OCI-LY3 (cell line): ENCODE measurements at regions not wholly inside any gene's neighbourhood (a gene's known extent, or its start where the extent isn't known, plus 50 kb on each side); places are given as distances from the start of the nearest gene placed in this dataset.

Source experiments
- H2AFZ ChIP-seq: fragments of 200-600, 300-600 bp; shearing (Covaris generic); 2 replicates; pipeline ENCODE4 v1.6.0; 2014; ENCODE audit warnings: antibody characterized with exemption, low read depth, low read length
- H3K27ac ChIP-seq: fragments of 200-600, 300-600 bp; sonication (generic); 2 replicates; pipeline ENCODE4 v1.5.1; 2014; ENCODE audit warnings: mild to moderate bottlenecking, low read length, moderate library complexity, mixed read lengths
- H3K27me3 ChIP-seq: fragments of 200-600, 300-600 bp; sonication (generic); 2 replicates; pipeline ENCODE4 v1.6.1; 2014; ENCODE audit warnings: low read depth, low read length, mixed read lengths
- H3K36me3 ChIP-seq: fragments of 200-600, 300-600 bp; sonication (generic); replicated peaks from 2 replicates; pipeline ENCODE3; 2014; ENCODE audit warnings: low read depth, low read length, mixed read lengths
- H3K4me1 ChIP-seq: fragments of 300-600, 200-600 bp; sonication (generic); 2 replicates; pipeline ENCODE4 v1.6.1; 2014; ENCODE audit warnings: low read length, mixed read lengths
- H3K4me2 ChIP-seq: fragments of 200-600, 300-600 bp; sonication (generic); 2 replicates; pipeline ENCODE4 v1.6.1; 2014; ENCODE audit warnings: low read length, mixed read lengths
- H3K4me3 ChIP-seq: fragments of 300-600, 200-600 bp; sonication (generic); 2 replicates; pipeline ENCODE4 v1.5.1; 2014; ENCODE audit warnings: antibody characterized with exemption, mild to moderate bottlenecking, low read length, moderate library complexity
- H3K79me2 ChIP-seq: fragments of 300-600, 200-600 bp; shearing (Covaris generic); 2 replicates; pipeline ENCODE4 v1.6.1; 2014; ENCODE audit warnings: mild to moderate bottlenecking, low read length, mixed read lengths
- H3K9ac ChIP-seq: fragments of 300-600, 200-600 bp; shearing (Covaris generic); 2 replicates; pipeline ENCODE4 v1.6.0; 2014; ENCODE audit warnings: mild to moderate bottlenecking, low read length, moderate library complexity
- H3K9me3 ChIP-seq: fragments of 200-600, 300-600 bp; shearing (Covaris generic); 2 replicates; pipeline ENCODE4 v1.6.1; 2014; ENCODE audit warnings: low read length, mixed read lengths; ENCODE audit not compliant: insufficient read depth
- H4K20me1 ChIP-seq: fragments of 200-600, 300-600 bp; sonication (generic); 2 replicates; pipeline ENCODE4 v1.6.1; 2016; ENCODE audit warnings: low read length, mixed read lengths; ENCODE audit not compliant: insufficient read depth
- EZH2phosphoT487 ChIP-seq: fragments of 200-600 bp; shearing (Covaris generic); IDR thresholded peaks from 2 replicates; pipeline ENCODE4 v1.6.1; 2018; ENCODE audit warnings: antibody characterized with exemption, mixed run types, low read depth
- TF ChIP-seq, protein P1 (sequence below): fragments of 200-600, 300-600 bp; sonication (generic); IDR thresholded peaks from 2 replicates; pipeline ENCODE4 v1.5.1; 2014; ENCODE audit warnings: antibody characterized with exemption, low read length, low read depth

DNA sequence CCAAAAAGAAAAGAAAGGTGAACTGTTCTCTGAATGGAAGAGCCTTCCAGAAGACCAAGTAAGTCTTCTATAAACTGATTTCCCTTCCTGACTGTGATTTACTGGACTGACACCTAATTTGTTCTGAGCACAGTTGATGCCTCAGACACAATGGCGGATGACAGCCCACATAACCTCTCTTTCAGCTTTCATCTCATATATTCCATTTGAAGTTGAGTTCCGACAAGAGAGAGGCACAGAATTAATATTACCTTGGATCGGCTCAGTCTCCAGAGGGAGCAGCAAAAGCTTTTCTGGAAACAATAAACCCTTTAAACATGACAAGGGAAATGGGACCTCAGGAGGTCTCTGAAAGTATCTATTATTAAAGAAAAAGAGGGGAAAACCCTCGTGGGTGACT is 638.7 kb upstream of the SETBP1 start:
- H3K4me3 ChIP-seq: no peak overlapping the region
- H3K9me3 ChIP-seq: no peaks in the 10 kb centered on the region
- H3K79me2 ChIP-seq: no peaks in the 10 kb centered on the region
- H3K27ac ChIP-seq: no peak overlapping the region
- no peak overlapping the region for H3K4me2 ChIP-seq
- H3K27me3 ChIP-seq: no peaks in the 10 kb centered on the region
- no peaks in the 10 kb centered on the region for H4K20me1 ChIP-seq
- H2AFZ ChIP-seq: no peak overlapping the region
- H3K4me1 ChIP-seq: no peaks in the 10 kb centered on the region
- no peaks in the 10 kb centered on the region for H3K36me3 ChIP-seq
- TF ChIP-seq, protein P1, sequence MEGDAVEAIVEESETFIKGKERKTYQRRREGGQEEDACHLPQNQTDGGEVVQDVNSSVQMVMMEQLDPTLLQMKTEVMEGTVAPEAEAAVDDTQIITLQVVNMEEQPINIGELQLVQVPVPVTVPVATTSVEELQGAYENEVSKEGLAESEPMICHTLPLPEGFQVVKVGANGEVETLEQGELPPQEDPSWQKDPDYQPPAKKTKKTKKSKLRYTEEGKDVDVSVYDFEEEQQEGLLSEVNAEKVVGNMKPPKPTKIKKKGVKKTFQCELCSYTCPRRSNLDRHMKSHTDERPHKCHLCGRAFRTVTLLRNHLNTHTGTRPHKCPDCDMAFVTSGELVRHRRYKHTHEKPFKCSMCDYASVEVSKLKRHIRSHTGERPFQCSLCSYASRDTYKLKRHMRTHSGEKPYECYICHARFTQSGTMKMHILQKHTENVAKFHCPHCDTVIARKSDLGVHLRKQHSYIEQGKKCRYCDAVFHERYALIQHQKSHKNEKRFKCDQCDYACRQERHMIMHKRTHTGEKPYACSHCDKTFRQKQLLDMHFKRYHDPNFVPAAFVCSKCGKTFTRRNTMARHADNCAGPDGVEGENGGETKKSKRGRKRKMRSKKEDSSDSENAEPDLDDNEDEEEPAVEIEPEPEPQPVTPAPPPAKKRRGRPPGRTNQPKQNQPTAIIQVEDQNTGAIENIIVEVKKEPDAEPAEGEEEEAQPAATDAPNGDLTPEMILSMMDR: no peak
- TF ChIP-seq EZH2phosphoT487: no peak
- no peak overlapping the region for H3K9ac ChIP-seq

- H3K27me3 ChIP-seq: no peaks in the 10 kb centered on the region
- no peaks in the 10 kb centered on the region for H3K9me3 ChIP-seq
- no peaks in the 10 kb centered on the region for H4K20me1 ChIP-seq
- no peaks in the 10 kb centered on the region for H3K79me2 ChIP-seq
- 0 out of 2 replicates have a peak, but pooled peaks cover 4% of the 10 kb centered on the region for H3K4me1 ChIP-seq
- H3K4me3 ChIP-seq: no peak overlapping the region
- TF ChIP-seq, protein P1: no peak
- no peak for TF ChIP-seq EZH2phosphoT487
- H3K27ac ChIP-seq: no peak overlapping the region
- H3K36me3 ChIP-seq: no peaks in the 10 kb centered on the region
- no peak overlapping the region for H3K9ac ChIP-seq
- no peak overlapping the region for H2AFZ ChIP-seq
- H3K4me2 ChIP-seq: no peak overlapping the region
These were observed 634.2 kb upstream of the SETBP1 start for GRCh38 chr18:44046376-44046975.

DNA sequence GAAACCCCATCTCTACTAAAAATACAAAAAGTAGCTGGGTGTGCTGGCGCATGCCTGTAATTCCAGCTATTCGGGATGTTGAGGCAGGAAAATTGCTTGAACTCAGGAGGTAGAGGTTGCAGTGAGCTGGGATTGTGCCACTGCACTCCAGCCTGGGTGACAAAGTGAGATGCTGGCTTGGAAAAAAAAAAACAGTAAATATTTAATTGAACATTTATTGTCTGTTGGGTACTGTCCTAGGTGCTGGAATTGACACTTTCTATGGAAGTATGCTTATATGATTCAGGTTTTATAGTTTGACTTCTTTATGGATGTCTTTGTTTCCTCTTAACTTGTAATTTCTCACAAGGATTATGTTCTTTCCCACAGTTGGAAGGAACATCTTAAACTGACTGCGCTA is 633.1 kb upstream of the SETBP1 start:
- Histone ChIP-seq H2AFZ (no peak overlapping the region), H4K20me1 (no peaks in the 10 kb centered on the region), H3K36me3 (no peaks in the 10 kb centered on the region), H3K9me3 (no peaks in the 10 kb centered on the region), H3K4me3 (no peak overlapping the region), H3K9ac (no peak overlapping the region), H3K27me3 (no peaks in the 10 kb centered on the region), H3K27ac (no peak overlapping the region), H3K79me2 (no peaks in the 10 kb centered on the region), H3K4me2 (no peak overlapping the region), H3K4me1 (0 out of 2 replicates have a peak, but pooled peaks cover 4% of the 10 kb centered on the region)
- TF ChIP-seq, protein P1: no peak
- TF ChIP-seq EZH2phosphoT487: no peak

DNA sequence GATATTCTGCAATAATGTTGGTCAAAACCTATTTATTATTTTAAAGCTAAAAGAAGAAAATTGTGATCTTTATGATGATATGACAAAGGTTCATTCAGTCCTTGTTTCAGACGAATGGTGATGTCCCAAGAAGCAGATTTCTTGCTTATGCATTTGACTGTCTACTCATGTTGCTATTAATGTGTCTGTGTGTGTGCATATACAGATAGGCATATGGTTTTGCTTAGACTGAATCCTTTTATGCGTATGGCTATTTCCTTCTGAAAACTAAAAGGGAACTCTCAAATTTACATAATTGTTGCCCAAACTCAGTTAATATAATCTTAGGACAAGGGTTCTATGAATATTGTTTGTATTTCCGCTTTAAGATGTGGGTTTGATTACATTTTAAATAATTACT is 632.3 kb upstream of the SETBP1 start:
- H3K36me3 ChIP-seq: no peaks in the 10 kb centered on the region
- no peak overlapping the region for H2AFZ ChIP-seq
- no peaks in the 10 kb centered on the region for H3K9me3 ChIP-seq
- no peaks in the 10 kb centered on the region for H4K20me1 ChIP-seq
- TF ChIP-seq, protein P1: no peak
- no peak for TF ChIP-seq EZH2phosphoT487
- H3K79me2 ChIP-seq: no peaks in the 10 kb centered on the region
- H3K9ac ChIP-seq: no peak overlapping the region
- 0 out of 2 replicates have a peak, but pooled peaks cover 4% of the 10 kb centered on the region for H3K4me1 ChIP-seq
- no peak overlapping the region for H3K4me3 ChIP-seq
- H3K27ac ChIP-seq: no peak overlapping the region
- no peak overlapping the region for H3K4me2 ChIP-seq
- H3K27me3 ChIP-seq: no peaks in the 10 kb centered on the region
